NOMO-1 treated with dmso at 0.1 percent for 144 hours (cell line): ENCODE measurements at regions not wholly inside any gene's neighbourhood (a gene's known extent, or its start where the extent isn't known, plus 50 kb on each side); places are given as distances from the start of the nearest gene placed in this dataset.

Source experiments
- DNase-seq: peaks from one replicate; lab custom pipeline; 2025; ENCODE audit not compliant: unreplicated experiment; lab: John Stamatoyannopoulos, UW

- no peak for DNase-seq
Observed at GRCh38 chr4:3852309-3852708, 86.1 kb downstream of the ADRA2C start.

DNA sequence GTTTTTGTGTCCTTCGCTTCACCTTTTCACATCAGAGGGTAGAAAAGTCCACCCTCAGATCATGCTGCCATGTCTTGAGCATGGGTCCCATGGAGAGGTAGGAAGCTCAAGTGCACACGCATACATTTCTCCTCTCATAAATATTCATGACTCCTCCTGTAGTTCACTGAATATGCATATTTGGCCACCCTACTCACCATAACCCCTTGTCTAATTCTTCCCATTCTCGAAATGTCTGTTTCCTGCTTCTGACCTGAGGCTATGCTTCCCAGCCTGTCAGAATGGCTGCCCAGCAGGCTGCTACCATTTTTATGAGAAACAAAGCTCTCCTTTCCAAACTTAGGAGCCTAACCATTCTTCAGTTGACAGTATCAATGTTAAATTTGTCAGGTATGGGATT is 86.5 kb downstream of the ADRA2C start:
- DNase-seq: no peak

GRCh38 chr4:3853388-3854035 is 87.3 kb downstream of the ADRA2C start:
- DNase-seq: no peak

DNA sequence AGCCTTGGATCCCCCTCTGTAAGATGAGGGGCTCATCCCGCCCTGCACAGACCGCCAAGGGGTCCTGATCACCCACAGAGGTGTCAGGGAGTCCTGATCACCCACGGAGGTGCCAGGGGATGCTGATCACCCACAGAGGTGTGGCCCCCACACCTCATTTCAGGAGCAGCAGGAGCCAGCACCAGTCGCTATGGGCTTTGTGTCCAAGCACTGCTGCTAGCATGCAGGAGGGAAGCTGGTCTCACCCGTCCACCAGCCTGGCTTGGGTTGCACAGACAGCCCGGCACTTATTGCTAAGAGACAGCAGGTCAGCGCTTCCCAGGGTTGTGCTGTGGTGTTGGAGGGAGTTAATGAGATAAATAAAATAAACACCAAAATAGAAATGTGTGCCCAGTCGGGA is 88.5 kb downstream of the ADRA2C start:
- DNase-seq: no peak

DNA sequence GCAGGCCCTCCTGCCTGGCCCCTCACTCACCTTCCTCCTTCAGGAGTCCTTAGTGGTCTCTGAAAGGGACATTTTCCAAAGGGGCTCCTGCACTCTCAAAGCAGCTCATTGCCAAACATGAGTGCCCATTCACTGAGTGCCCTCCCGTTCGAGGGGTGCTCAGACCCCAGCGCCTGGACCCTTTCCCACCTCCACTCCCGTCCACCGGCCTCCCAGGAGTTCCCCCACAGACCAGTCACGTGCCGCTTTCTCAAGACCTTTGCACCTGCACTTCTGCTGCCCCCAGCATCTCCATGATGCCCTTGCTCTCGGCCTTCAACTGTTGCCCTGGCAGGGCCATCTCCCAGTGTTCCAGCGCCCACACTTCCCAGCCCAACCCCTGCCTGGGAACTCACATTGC is 89.5 kb downstream of the ADRA2C start:
- no peak for DNase-seq

DNA sequence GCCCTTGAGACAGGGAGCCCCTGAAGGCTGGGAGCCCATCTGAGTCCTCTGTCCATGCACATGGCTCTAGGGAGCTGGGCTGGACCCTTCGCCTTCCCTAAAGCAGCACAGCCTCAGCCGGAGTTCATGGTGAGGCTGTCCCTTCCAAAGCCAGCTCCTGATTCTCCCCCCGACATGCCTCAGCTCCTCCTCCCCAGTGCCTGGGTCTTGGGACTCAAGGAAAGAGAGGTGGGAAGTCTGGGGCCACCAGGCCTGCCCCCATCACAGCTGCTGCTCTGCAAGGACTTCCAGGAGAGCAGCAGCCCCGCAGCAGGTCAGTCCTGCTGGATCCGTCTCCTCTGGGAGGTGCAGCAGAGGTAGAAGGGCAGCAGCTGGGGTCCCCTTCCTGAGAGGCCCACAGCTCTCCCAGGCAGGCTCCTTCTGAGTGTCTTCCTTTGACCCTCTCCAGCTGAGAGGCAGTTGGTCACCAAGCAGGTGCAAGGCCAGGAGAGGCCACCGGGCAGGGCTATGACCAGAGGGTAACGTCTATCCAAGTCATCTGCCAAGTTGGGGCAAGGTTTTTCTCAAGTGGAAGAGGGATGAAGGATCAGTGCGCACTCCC is 90.5 kb downstream of the ADRA2C start:
- DNase-seq: no peak

DNA sequence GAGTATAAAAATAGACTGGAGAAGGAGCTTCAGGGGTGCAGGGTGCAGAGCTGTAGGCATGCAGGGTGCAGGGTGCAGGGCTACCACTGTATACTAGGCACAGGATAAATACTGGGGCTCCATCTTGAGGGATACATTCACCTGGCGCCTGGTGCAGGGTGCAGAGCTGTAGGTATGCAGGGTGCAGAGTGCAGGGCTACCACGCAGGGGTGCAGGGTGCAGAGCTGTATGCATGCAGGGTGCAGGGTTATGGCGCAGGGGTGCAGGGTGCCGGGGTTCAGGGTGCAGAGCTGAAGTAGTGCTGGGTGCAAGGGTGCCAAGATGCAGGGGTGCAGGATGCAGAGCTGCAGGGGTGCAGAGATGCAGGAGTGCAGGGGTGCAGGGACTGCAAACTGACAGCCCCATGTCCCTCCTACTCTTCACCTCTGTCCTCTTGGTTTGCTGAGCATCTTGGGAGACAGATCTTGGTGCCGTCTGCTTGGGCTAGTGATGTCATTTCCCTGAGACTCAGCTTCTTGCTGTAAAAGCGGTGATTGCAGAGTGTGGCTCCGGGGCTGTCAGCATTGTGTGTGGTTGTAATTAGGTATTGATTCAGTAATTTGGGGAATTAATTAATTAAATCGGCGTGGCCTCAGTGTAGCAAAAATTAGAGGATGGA is 91.2 kb downstream of the ADRA2C start:
- no peak for DNase-seq

- no peak for DNase-seq
Observed at GRCh38 chr4:3858046-3858730, 92.0 kb downstream of the ADRA2C start.

GRCh38 chr4:3858765-3859388 is 92.7 kb downstream of the ADRA2C start:
- no peak for DNase-seq

DNA sequence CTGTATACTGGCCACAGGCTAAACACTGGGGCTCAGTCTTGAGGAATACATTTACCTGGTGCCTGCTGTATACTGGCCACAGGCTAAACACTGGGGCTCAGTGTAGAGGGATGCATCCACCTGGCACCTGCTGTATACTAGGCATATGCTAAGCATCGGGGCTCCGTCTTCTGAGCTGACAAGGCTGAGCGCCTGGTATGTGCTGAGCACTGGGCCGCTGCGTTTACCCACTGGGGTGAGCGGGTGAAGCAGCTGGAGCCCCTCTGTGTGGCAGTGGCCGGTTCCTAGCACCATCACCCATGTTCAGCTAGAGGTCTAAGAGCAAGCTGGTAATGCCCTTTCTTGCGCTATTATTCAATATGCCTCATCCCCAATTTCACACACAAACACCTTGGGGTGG is 93.4 kb downstream of the ADRA2C start:
- DNase-seq: no peak

GRCh38 chr4:3860061-3860912 is 94.1 kb downstream of the ADRA2C start:
- DNase-seq: no peak

DNA sequence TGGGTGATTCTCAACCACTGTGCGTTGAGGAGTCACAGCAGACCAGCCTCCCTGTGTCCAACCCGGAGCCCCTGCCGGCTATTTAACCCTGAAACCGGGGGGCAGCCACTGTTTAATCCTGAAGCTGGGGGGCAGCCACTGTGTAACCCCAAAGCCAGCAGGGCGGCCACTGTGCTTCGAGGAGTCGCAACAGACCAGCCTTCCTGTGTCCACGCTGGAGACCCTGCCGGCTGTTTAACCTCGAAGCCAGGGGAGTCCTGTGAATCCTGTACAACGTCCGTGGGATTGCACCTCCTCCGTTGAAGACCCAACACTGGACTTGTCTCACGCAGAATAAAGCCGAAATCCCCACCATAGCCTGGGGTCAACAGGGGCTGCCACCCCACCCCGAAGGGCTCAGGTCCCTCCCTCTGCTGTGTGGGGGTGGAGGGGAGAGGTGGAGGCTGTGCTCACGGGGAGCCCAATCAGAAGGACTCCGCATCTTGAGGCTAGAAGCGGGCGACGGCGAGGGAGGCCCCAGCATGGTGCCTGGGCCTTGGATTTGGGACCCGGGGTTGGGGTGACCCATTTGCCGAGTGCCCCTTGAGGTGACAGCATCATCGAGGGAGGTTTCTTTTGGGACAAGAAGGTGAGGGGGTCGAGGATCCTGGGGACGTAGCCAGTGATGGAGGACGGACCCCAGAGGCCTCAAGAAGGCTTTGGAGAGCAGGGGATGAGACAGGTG is 94.9 kb downstream of the ADRA2C start:
- no peak for DNase-seq

GRCh38 chr4:3861720-3862639 is 95.8 kb downstream of the ADRA2C start:
- no peak for DNase-seq

GRCh38 chr4:3862640-3863420 is 96.6 kb downstream of the ADRA2C start:
- DNase-seq: no peak

- DNase-seq: no peak
Observed at GRCh38 chr4:3863841-3864741, 97.9 kb downstream of the ADRA2C start.

- DNase-seq: no peak
Observed at GRCh38 chr4:3864742-3865721, 98.8 kb downstream of the ADRA2C start.
